Naive B cell (primary cell): ENCODE measurements at regions not wholly inside any gene's neighbourhood (a gene's known extent, or its start where the extent isn't known, plus 50 kb on each side); places are given as distances from the start of the nearest gene placed in this dataset.

Experiments
- ATAC-seq, 2 donors: fragments of 150-1000 bp; cut with Tn5 transposase; 2 replicates each; pipeline ENCODE4 v1.10.0; 2021; ENCODE audit warnings: low read depth in 2 of 2, mild to moderate bottlenecking in 2 of 2, moderate library complexity in 2 of 2
- DNase-seq: peaks from one replicate; pipeline ENCODE4 v3.0.0; 2022
- H3K27ac Mint-ChIP-seq, 6 donors: one replicate each; pipeline ENCODE4 v1.8.0; 2020 to 2022; ENCODE audit warnings: mild to moderate bottlenecking in 6 of 6, mixed read lengths in 6 of 6, moderate library complexity in 5 of 6, inconsistent platforms in 2 of 6
- H3K27me3 Mint-ChIP-seq, 3 donors: one replicate each; pipeline ENCODE4 v1.8.0; 2021 to 2022; ENCODE audit warnings: mixed read lengths in 3 of 3, mild to moderate bottlenecking in 1 of 3
- H3K36me3 Mint-ChIP-seq, 2 donors: one replicate each; pipeline ENCODE4 v1.8.0; 2020 to 2022; ENCODE audit warnings: mixed read lengths in 2 of 2, inconsistent platforms in 1 of 2, mild to moderate bottlenecking in 1 of 2
- H3K4me1 Mint-ChIP-seq, 3 donors: one replicate each; pipeline ENCODE4 v1.8.0; 2020 to 2022; ENCODE audit warnings: mixed read lengths in 3 of 3, inconsistent platforms in 1 of 3, mild to moderate bottlenecking in 1 of 3, moderate library complexity in 1 of 3
- H3K4me3 Mint-ChIP-seq, 8 donors: one replicate each; pipeline ENCODE4 v1.8.0; 2020 to 2022; ENCODE audit warnings: mild to moderate bottlenecking in 8 of 8, mixed read lengths in 8 of 8, moderate library complexity in 8 of 8, inconsistent platforms in 2 of 8
- H3K9me3 Mint-ChIP-seq, 7 donors: one replicate each; pipeline ENCODE4 v1.8.0; 2020 to 2022; ENCODE audit warnings: mixed read lengths in 7 of 7, mild to moderate bottlenecking in 5 of 7, inconsistent platforms in 2 of 7, moderate library complexity in 1 of 7

DNA sequence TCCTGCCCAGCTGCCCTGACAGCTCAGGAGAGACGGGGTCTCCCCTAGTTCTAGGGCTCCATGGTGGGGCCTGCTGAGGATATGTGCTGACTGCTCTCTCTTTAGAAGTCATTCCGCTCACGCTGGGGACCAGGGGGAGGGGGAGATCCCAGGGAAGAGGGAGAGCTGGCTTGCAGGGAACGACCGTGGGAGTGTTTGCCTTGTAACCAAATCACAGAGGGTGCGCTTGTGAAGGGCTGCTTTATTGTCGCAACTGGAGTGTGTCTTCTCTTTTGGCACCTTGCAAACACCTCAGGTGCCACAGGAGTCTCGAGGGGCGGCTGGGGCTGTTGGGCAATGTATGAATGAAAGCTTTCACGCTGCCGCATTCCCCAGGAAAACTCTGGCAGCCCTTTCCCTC lies 531.3 kb upstream of the MKI67 start:
- Mint-ChIP-seq H3K4me3 (peak overlapping the region in 1 of 8 donors; percentile 61), H3K9me3 (peaks cover 0 to 7% (median 0%) of the 10 kb centered on the region in 7 donors), H3K4me1 (no peaks in the 10 kb centered on the region), H3K36me3 (no peaks in the 10 kb centered on the region), H3K27ac (no peak overlapping the region), H3K27me3 (peaks cover 0 to 8% (median 0%) of the 10 kb centered on the region in 3 donors)
- DNase-seq (no peak), ATAC-seq (no peak)

DNA sequence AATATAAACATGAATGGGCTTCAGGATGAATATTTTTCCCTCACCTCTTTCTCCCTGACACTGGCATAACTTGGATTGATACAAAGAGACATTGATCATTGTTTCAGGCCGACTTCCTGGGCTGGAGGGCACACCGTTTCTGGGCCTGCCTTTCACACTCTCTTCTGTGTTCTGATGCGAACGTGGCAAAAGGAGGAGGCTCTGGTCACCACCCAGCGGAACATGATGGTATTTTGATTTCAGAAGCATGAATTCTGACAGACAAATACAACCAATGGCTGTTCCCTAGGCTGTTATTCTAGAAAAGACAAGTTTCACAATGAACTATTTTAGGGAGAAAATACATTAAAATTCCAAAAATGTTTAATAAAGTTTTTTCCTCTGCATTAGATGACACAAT lies 534.5 kb upstream of the MKI67 start:
- H3K4me1 Mint-ChIP-seq: no peaks in the 10 kb centered on the region

DNA sequence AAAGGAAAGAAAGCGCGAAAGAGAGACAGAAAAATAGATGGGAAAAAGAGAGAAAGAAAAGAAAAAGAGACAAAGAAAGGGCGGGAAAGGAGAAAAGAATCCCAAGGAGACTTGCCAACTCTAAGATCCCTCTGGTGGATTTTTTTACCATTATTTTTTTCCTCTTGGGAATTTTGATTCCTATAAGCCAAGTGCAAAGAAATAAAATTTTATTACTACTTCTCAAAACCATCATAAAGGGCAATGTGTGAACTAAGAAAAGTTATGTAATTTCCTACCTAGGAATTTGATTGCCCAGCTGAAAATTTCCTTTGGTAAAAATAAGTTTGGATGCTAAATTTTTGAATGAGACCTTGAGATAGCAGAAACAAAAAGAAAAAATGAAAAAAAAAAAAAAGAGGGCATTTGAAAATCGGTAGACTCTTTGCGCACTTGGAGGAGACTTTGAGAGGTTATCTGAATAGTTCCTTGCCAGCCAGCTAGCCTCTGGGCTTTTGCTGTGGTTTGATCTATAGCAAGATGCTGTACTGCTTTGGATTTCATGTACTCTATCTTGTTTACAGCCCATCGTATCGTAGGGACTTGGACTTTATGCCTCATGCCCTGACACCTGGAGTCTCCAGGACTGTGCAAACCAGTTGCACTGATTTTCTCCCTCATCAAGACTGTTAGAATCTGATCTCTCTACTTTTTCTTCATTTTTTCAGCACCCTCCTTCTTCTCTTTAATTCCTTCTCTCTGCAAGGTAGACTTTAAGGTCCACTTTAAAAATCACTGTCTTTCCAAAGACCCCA lies 535.4 kb upstream of the MKI67 start:
- H3K27ac Mint-ChIP-seq: no peak overlapping the region
- peaks cover 0 to 10% (median 8%) of the 10 kb centered on the region in 3 donors for H3K27me3 Mint-ChIP-seq
- DNase-seq: no peak
- no peak overlapping the region for H3K4me3 Mint-ChIP-seq
- H3K36me3 Mint-ChIP-seq: peaks cover 0 to 8% of the 10 kb centered on the region in 2 donors
- H3K9me3 Mint-ChIP-seq: peaks cover 0 to 25% (median 3%) of the 10 kb centered on the region in 7 donors
- ATAC-seq: no peak
- no peaks in the 10 kb centered on the region for H3K4me1 Mint-ChIP-seq

More for the DNA sequence above, 534.5 kb upstream of the MKI67 start:
- Mint-ChIP-seq H3K27ac (no peak overlapping the region), H3K27me3 (peaks cover 0 to 10% (median 8%) of the 10 kb centered on the region in 3 donors), H3K9me3 (peaks cover 0 to 25% (median 3%) of the 10 kb centered on the region in 7 donors), H3K4me3 (no peak overlapping the region), H3K36me3 (peaks cover 0 to 8% of the 10 kb centered on the region in 2 donors)
- no peak for DNase-seq
- no peak for ATAC-seq

DNA sequence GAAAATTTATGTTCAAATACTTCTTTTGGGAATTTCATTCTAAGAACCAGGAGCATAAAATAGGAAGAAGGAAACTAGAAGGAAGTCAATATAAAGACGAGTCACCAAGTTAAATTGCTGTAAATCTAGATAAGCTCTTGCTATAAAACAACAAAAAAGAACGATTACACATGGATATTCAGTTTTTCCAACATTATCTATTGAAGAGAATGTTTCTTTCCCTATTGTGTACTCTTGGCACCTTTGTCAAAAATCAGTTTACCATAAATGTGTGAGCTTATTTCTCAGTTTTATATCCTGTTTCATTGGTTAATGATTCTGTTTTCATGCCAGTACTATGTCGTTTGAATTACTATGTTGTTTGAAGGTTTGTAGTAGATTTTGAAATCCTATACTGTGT lies 536.3 kb upstream of the MKI67 start:
- H3K9me3 Mint-ChIP-seq: peaks cover 0 to 25% (median 5%) of the 10 kb centered on the region in 7 donors
- H3K27me3 Mint-ChIP-seq: peaks cover 0 to 10% (median 8%) of the 10 kb centered on the region in 3 donors
- no peaks in the 10 kb centered on the region for H3K4me1 Mint-ChIP-seq
- DNase-seq (no peak), ATAC-seq (no peak)
- H3K4me3 Mint-ChIP-seq: no peak overlapping the region
- H3K36me3 Mint-ChIP-seq: peaks cover 0 to 8% of the 10 kb centered on the region in 2 donors
- no peak overlapping the region for H3K27ac Mint-ChIP-seq

DNA sequence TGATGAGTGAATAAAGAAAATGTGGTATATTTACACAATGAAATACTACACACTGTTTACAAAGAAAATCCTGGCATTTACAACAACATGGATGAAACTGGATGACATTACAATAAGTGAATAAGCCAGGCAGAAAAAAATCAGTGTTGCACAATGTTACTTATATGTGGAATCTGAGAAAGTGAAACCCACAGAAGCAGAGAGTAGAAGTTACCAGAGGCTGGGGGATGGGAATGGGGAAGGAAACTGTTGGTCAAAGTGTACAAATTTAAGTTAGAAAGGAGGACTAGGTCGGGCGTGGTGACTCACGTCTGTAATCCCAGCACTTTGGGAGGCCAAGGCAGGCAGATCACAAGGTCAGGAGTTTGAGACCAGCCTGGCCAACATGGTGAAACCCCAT lies 538.5 kb upstream of the MKI67 start:
- DNase-seq (no peak), ATAC-seq (no peak)
- H3K27ac Mint-ChIP-seq: no peak overlapping the region
- peaks cover 0 to 30% (median 5%) of the 10 kb centered on the region in 7 donors for H3K9me3 Mint-ChIP-seq
- no peak overlapping the region for H3K4me3 Mint-ChIP-seq
- peaks cover 0 to 13% (median 10%) of the 10 kb centered on the region in 3 donors for H3K27me3 Mint-ChIP-seq
- peaks cover 0 to 8% of the 10 kb centered on the region in 2 donors for H3K36me3 Mint-ChIP-seq
- H3K4me1 Mint-ChIP-seq: no peaks in the 10 kb centered on the region

DNA sequence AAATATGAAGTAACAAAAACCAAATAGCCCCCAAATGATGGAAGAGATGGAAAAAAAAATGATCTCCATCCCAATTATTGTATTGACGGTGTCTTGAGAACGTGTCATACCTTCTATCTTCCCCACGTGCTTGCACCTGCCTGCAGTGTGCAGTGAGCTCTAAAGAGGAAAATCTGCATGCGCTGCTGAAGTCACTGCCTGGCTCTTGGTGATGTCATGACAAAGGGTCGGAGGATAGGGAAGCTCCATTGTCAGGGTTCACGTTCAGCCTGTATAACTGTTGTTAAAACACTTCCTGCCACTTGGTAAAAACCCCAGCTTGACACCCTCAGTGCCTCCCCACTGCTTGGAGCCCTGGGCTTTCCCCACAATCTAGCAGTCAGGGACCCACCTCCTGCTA lies 549.2 kb upstream of the MKI67 start:
- Mint-ChIP-seq H3K36me3 (no peaks in the 10 kb centered on the region), H3K4me1 (no peaks in the 10 kb centered on the region), H3K4me3 (no peak overlapping the region), H3K9me3 (peaks cover 0 to 6% (median 0%) of the 10 kb centered on the region in 7 donors), H3K27ac (no peak overlapping the region), H3K27me3 (peaks cover 0 to 16% (median 0%) of the 10 kb centered on the region in 3 donors)
- DNase-seq: no peak
- no peak for ATAC-seq

DNA sequence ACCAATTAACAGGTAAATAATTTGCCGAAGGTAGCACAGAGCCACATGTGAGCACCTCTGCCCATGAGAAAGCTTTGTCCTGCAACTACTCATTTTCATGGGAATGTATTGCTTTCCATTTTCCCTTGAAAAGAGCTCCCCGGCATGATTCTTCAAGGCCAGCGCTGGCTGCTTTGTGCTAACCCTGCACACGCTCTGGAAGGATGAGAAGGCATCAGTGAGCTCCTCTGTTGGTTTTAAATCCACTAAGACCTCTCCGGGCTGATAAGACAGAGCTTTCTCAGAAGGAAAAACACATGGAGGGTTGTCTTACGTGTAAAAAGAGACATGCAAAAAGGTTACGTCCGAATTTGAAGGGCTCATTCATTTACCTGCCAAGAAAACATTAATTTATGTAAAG lies 553.9 kb upstream of the MKI67 start:
- Mint-ChIP-seq H3K4me1 (no peaks in the 10 kb centered on the region), H3K9me3 (peaks cover 0 to 6% (median 0%) of the 10 kb centered on the region in 7 donors), H3K36me3 (no peaks in the 10 kb centered on the region), H3K27ac (no peak overlapping the region), H3K4me3 (no peak overlapping the region), H3K27me3 (peaks cover 0 to 11% (median 3%) of the 10 kb centered on the region in 3 donors)
- DNase-seq (no peak), ATAC-seq (no peak)

DNA sequence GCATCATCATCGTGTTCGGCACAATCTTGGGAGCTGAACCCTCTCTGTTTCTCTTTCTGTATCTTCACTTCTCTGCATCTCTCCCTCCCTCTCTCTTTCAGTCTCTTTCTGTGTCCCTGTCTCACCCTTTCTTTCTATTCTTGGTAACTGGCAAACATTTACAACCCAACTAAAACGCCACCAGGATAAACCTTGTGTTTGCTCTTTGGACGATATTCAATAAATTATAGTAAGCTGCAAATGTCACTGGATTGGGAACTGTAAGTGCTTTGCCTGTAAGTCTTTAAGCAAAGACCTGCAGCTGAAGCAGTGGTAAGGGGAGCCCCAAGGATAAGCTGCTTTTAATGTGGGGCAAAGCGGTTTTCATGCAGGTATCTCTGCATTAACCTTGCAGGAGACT lies 558.0 kb upstream of the MKI67 start:
- Mint-ChIP-seq H3K4me3 (no peak overlapping the region), H3K27me3 (peaks cover 0 to 5% (median 3%) of the 10 kb centered on the region in 3 donors), H3K4me1 (no peaks in the 10 kb centered on the region), H3K9me3 (peaks cover 0 to 2% (median 0%) of the 10 kb centered on the region in 7 donors), H3K36me3 (no peaks in the 10 kb centered on the region), H3K27ac (no peak overlapping the region)
- ATAC-seq (no peak), DNase-seq (no peak)

DNA sequence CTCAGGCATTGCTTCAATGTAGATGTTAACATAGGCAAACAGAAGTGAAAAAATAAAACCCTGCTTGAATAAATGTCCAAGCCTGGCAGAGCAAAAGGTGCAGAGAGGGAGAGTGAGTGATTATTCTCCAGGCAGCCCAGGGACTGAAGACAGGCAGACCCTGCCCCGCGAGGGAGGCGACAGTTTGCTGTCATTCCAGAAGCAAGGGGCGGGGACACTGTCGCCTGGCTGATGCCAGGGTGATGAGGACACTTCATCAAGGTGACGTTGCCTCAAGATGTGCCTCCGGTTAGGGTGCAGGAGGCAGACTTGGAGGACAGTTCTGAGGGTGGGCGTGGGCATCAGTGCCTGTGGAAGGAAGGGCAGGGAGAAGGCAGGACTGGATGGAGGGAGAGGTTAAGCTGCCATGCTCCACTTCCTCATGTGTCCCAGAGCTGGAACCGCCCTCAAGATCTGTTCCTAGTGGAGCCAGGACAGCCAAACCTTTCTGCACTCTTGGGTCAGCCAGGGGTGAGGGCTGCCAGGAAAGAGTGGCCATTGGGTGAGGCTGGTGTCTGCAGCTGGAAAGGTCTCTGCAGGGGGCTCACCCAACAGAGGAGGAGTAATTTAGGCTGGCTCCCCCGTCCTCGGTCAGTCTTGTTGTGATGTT lies 560.5 kb upstream of the MKI67 start:
- ATAC-seq: no peak
- H3K4me1 Mint-ChIP-seq: no peaks in the 10 kb centered on the region
- no peaks in the 10 kb centered on the region for H3K36me3 Mint-ChIP-seq
- H3K4me3 Mint-ChIP-seq: no peak overlapping the region
- DNase-seq: no peak
- no peaks in the 10 kb centered on the region for H3K9me3 Mint-ChIP-seq
- H3K27me3 Mint-ChIP-seq: peaks cover 0 to 3% (median 0%) of the 10 kb centered on the region in 3 donors
- H3K27ac Mint-ChIP-seq: peak overlapping the region in 1 of 6 donors; percentile 20

DNA sequence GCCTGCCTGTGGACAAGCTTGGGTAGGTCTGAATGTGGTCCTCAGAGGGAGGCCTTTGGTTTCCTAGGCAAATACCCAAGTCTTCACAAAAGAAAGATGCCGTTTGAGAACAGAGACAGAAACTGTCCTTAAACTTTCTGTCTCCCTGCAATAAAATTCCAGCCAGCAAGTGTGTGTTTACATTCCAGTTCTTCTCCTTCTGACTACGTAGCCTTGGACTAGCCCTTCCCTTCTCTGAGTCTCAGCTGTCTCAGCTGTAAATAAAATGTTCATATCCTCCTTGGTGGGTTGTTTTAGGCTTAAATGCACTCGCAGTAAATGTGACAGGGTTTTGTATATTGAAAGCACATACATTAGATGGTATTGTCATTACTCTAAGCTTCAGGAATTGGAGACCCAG lies 561.2 kb upstream of the MKI67 start:
- no peak for ATAC-seq
- no peaks in the 10 kb centered on the region for H3K4me1 Mint-ChIP-seq
- no peaks in the 10 kb centered on the region for H3K36me3 Mint-ChIP-seq
- H3K4me3 Mint-ChIP-seq: no peak overlapping the region
- no peaks in the 10 kb centered on the region for H3K9me3 Mint-ChIP-seq
- DNase-seq: no peak
- H3K27ac Mint-ChIP-seq: no peak overlapping the region
- H3K27me3 Mint-ChIP-seq: no peaks in the 10 kb centered on the region

DNA sequence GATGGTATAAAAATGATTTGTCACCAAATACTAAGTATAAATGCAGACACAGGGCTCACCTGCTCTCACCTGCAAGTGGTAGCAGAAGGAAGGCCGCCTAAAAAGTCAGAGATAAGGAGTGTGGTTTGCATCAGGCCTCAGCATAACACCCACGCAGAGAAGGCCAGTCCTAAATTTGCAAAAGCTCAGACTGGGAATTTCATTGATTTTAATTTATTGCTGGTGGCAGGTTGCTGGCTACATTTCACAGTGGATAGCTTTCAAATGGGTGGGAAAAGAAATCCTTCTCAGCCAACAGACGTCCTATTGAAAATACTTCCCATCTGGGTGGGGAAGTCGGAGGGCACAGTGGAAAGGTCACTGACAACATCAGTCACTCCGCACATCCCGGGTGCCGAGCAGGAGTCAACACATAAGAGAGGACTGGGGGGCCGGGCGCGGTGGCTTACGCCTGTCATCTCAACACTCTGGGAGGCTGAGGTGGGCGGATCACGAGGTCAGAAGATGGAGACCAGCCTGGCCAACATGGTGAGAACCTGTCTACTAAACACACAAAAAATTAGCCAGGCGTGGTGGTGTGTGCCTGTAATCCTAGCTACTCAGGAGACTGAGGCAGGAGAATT lies 561.8 kb upstream of the MKI67 start:
- no peak overlapping the region for H3K4me3 Mint-ChIP-seq
- no peak overlapping the region for H3K27ac Mint-ChIP-seq
- ATAC-seq: no peak

DNA sequence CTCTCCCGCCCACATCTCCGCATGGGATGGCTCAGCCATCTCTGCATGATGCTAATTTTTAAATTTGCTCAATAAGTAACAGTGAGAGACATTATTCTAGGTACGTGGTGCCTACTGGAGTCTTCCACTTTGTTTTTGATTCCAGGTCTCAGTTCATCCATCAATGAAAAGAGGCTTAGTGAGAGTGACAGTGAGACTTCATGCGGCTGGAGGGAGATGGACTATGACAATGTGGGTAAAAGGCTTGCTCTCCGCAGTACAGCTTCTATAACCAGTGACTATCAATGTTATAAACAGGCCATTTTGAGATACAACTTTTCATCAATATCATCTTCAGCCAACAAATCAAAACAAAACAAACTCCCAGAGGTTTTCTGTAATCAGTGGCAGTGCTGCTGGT lies 563.4 kb upstream of the MKI67 start:
- Mint-ChIP-seq H3K4me3 (no peak overlapping the region), H3K4me1 (peaks cover 0 to 7% (median 0%) of the 10 kb centered on the region in 3 donors), H3K27ac (no peak overlapping the region), H3K9me3 (peaks cover 0 to 6% (median 0%) of the 10 kb centered on the region in 7 donors), H3K36me3 (no peaks in the 10 kb centered on the region), H3K27me3 (peaks cover 0 to 6% (median 6%) of the 10 kb centered on the region in 3 donors)
- no peak for ATAC-seq
- no peak for DNase-seq

More for the DNA sequence above, 561.8 kb upstream of the MKI67 start:
- H3K36me3 Mint-ChIP-seq: no peaks in the 10 kb centered on the region
- H3K9me3 Mint-ChIP-seq: no peaks in the 10 kb centered on the region
- H3K4me1 Mint-ChIP-seq: no peaks in the 10 kb centered on the region
- no peaks in the 10 kb centered on the region for H3K27me3 Mint-ChIP-seq
- DNase-seq: no peak

DNA sequence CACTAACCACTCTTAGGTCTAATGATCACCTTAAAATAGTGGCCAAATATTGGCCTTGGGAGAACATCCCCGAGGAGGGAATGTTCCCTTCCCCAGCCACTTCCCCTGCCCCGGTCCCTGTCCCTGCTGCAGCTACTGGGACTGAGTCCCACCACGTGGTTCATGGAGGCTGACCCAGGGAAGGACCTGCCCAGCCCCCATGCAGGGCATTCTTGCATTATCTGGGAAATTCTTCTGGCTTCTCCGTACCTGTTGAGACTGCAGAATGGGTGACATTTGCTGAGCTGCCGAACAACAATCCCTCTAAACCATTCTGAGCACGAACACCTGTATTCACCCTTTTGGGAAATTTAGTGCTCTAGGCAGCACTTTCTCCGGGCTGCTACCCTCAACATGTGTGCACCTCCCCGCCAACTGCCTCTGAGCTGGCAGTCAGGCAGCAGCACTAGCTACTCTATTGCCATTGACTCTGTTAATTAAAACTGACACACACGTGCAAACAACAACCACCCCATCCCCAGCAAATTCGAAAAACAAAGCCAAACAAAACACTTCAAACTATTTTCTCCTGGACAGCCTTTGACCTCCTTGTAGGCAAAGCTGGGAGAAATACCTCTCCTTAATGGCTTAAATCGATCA lies 567.4 kb upstream of the MKI67 start:
- no peaks in the 10 kb centered on the region for H3K36me3 Mint-ChIP-seq
- ATAC-seq: no peak
- peaks cover 0 to 6% (median 6%) of the 10 kb centered on the region in 3 donors for H3K27me3 Mint-ChIP-seq
- no peak for DNase-seq
- no peak overlapping the region for H3K4me3 Mint-ChIP-seq
- H3K27ac Mint-ChIP-seq: no peak overlapping the region
- peaks cover 0 to 6% (median 0%) of the 10 kb centered on the region in 7 donors for H3K9me3 Mint-ChIP-seq
- peaks cover 0 to 7% (median 0%) of the 10 kb centered on the region in 3 donors for H3K4me1 Mint-ChIP-seq
